ENCODE measurements at regions not wholly inside any gene's neighbourhood (a gene's known extent, or its start where the extent isn't known, plus 50 kb on each side); places are given as distances from the start of the nearest gene placed in this dataset.
"Not testable (repeated sequence)": the region's sequence is repeated elsewhere in the genome, so short reads cannot be mapped to it uniquely, and the experiment has no call there.

- not testable (repeated sequence) for TF ChIP-seq CTCF (IDR thresholded peaks at IDR 0.05; ENCODE audit: insufficient read depth, low read length); POLR2AphosphoS5 (IDR thresholded peaks at IDR 0.05; ENCODE audit: low read depth); SPI1 (IDR thresholded peaks at IDR 0.05; ENCODE audit: borderline replicate concordance, low read depth); GABPA (IDR thresholded peaks at IDR 0.05; ENCODE audit: low read depth)
- TF ChIP-seq, protein P1, sequence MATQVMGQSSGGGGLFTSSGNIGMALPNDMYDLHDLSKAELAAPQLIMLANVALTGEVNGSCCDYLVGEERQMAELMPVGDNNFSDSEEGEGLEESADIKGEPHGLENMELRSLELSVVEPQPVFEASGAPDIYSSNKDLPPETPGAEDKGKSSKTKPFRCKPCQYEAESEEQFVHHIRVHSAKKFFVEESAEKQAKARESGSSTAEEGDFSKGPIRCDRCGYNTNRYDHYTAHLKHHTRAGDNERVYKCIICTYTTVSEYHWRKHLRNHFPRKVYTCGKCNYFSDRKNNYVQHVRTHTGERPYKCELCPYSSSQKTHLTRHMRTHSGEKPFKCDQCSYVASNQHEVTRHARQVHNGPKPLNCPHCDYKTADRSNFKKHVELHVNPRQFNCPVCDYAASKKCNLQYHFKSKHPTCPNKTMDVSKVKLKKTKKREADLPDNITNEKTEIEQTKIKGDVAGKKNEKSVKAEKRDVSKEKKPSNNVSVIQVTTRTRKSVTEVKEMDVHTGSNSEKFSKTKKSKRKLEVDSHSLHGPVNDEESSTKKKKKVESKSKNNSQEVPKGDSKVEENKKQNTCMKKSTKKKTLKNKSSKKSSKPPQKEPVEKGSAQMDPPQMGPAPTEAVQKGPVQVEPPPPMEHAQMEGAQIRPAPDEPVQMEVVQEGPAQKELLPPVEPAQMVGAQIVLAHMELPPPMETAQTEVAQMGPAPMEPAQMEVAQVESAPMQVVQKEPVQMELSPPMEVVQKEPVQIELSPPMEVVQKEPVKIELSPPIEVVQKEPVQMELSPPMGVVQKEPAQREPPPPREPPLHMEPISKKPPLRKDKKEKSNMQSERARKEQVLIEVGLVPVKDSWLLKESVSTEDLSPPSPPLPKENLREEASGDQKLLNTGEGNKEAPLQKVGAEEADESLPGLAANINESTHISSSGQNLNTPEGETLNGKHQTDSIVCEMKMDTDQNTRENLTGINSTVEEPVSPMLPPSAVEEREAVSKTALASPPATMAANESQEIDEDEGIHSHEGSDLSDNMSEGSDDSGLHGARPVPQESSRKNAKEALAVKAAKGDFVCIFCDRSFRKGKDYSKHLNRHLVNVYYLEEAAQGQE (IDR thresholded peaks at IDR 0.05; ENCODE audit: insufficient replicate concordance, low read depth), result not testable (repeated sequence)
These were observed 105.0 kb downstream of the DDX1 start for GRCh38 chr2:15696606-15697170.

All from HL-60 (cell line).